Endodermal cell (in vitro differentiated cells): ENCODE measurements at regions not wholly inside any gene's neighbourhood (a gene's known extent, or its start where the extent isn't known, plus 50 kb on each side); places are given as distances from the start of the nearest gene placed in this dataset.

ENCODE experiments used
- DNase-seq: peaks from one replicate; pipeline ENCODE4 v3.0.0-alpha.2; 2017
- H3K27ac ChIP-seq: 2 replicates; pipeline ENCODE4 v1.5.1; 2013; ENCODE audit warnings: mild to moderate bottlenecking, low read depth, low read length, moderate library complexity
- H3K27me3 ChIP-seq: 2 replicates; pipeline ENCODE4 v1.6.1; 2013; ENCODE audit warnings: mild to moderate bottlenecking, low read length, moderate library complexity; ENCODE audit not compliant: insufficient read depth, control insufficient read depth, poor library complexity, severe bottlenecking
- H3K36me3 ChIP-seq: 2 replicates; pipeline ENCODE4 v1.7.0; 2013; ENCODE audit warnings: mild to moderate bottlenecking, low read length, moderate library complexity; ENCODE audit not compliant: control insufficient read depth, insufficient read depth
- H3K4me1 ChIP-seq: one replicate; pipeline ENCODE4 v1.7.0; 2013; ENCODE audit warnings: low read length; ENCODE audit not compliant: control insufficient read depth, insufficient read depth
- H3K4me3 ChIP-seq: 2 replicates; pipeline ENCODE4 v1.5.1; 2013; ENCODE audit warnings: mild to moderate bottlenecking, low read length, moderate library complexity
- H3K9ac ChIP-seq: 2 replicates; pipeline ENCODE4 v1.6.1; 2013; ENCODE audit warnings: mild to moderate bottlenecking, low read length, moderate library complexity; ENCODE audit not compliant: poor library complexity, severe bottlenecking; ENCODE audit errors: extremely low read depth
- H3K9me3 ChIP-seq: 2 replicates; pipeline ENCODE4 v1.6.1; 2013; ENCODE audit warnings: mild to moderate bottlenecking, low read length, moderate library complexity; ENCODE audit not compliant: control insufficient read depth
- H3K27ac Mint-ChIP-seq: 2 replicates; pipeline ENCODE4 v1.8.0; 2020; ENCODE audit warnings: mixed read lengths
- H3K27me3 Mint-ChIP-seq: 2 replicates; pipeline ENCODE4 v1.8.0; 2021; ENCODE audit warnings: mild to moderate bottlenecking, mixed read lengths; ENCODE audit not compliant: insufficient read depth
- H3K36me3 Mint-ChIP-seq: 2 replicates; pipeline ENCODE4 v1.8.0; 2020; ENCODE audit warnings: low read depth, mixed read lengths
- H3K4me1 Mint-ChIP-seq: 2 replicates; pipeline ENCODE4 v1.8.0; 2020; ENCODE audit warnings: mixed read lengths
- H3K4me3 Mint-ChIP-seq: 2 replicates; pipeline ENCODE4 v1.8.0; 2020; ENCODE audit warnings: mild to moderate bottlenecking, moderate library complexity, mixed read lengths
- H3K9me3 Mint-ChIP-seq: 2 replicates; pipeline ENCODE4 v1.8.0; 2020; ENCODE audit warnings: mild to moderate bottlenecking, mixed read lengths
- CTCF ChIP-seq: fragments of 200-600 bp; sonication (generic); conservative IDR thresholded peaks from 2 replicates; pipeline ENCODE4 v1.5.0; 2021; ENCODE audit warnings: antibody characterized with exemption, mild to moderate bottlenecking
- WGBS, 2 experiments: methylation state at CpG; one replicate each; pipeline versions ENCODE4 v1.1.5 to v1.1.7; 2013; ENCODE audit warnings: missing lambda C conversion rate in 2 of 2, mixed read lengths in 1 of 2; ENCODE audit not compliant: insufficient coverage in 1 of 2, insufficient read length in 1 of 2; 5-methylcytosine and 5-hydroxymethylcytosine counted together

GRCh38 chr2:176991411-176991810 is 221.2 kb upstream of the HNRNPA3 start:
- Mint-ChIP-seq H3K36me3 (no peaks in the 10 kb centered on the region), H3K27me3 (peaks cover 25% of the 10 kb centered on the region), H3K9me3 (peaks cover 2% of the 10 kb centered on the region), H3K4me1 (no peaks in the 10 kb centered on the region), H3K27ac (no peak overlapping the region), H3K4me3 (no peak overlapping the region)
- TF ChIP-seq CTCF = no peak
- no peak overlapping the region for H3K27ac ChIP-seq
- H3K27me3 ChIP-seq = peaks cover 4% of the 10 kb centered on the region
- no peaks in the 10 kb centered on the region for H3K4me1 ChIP-seq
- no peak overlapping the region for H3K4me3 ChIP-seq
- no peaks in the 10 kb centered on the region for H3K36me3 ChIP-seq
- no peak for DNase-seq
- WGBS, 2 experiments = 89 to 100% methylated on average over 1 of the region's 1 CpG
- H3K9ac ChIP-seq = no peak overlapping the region
- peaks cover 3% of the 10 kb centered on the region for H3K9me3 ChIP-seq

- Histone ChIP-seq H3K9me3 (peaks cover 7% of the 10 kb centered on the region), H3K4me1 (peaks cover 9% of the 10 kb centered on the region), H3K27ac (no peak overlapping the region), H3K27me3 (no peaks in the 10 kb centered on the region), H3K4me3 (no peak overlapping the region), H3K36me3 (no peaks in the 10 kb centered on the region), H3K9ac (no peak overlapping the region)
- Mint-ChIP-seq H3K27ac (no peak overlapping the region), H3K4me3 (no peak overlapping the region), H3K36me3 (no peaks in the 10 kb centered on the region), H3K4me1 (peaks cover 17% of the 10 kb centered on the region), H3K27me3 (peaks cover 14% of the 10 kb centered on the region), H3K9me3 (peaks cover 2% of the 10 kb centered on the region)
- DNase-seq = no peak
- 93 to 96% methylated on average over 5 of the region's 5 CpGs for WGBS, 2 experiments
- TF ChIP-seq CTCF = no peak
Observed at GRCh38 chr2:176997074-176997791, 215.4 kb upstream of the HNRNPA3 start.

GRCh38 chr2:176997792-176998169 is 214.8 kb upstream of the HNRNPA3 start:
- no peak overlapping the region for H3K4me3 ChIP-seq
- H3K4me1 ChIP-seq = peaks cover 9% of the 10 kb centered on the region
- Mint-ChIP-seq H3K4me3 (no peak overlapping the region), H3K9me3 (peaks cover 2% of the 10 kb centered on the region), H3K4me1 (peaks cover 17% of the 10 kb centered on the region), H3K27ac (no peak overlapping the region), H3K27me3 (peaks cover 16% of the 10 kb centered on the region), H3K36me3 (no peaks in the 10 kb centered on the region)
- H3K36me3 ChIP-seq = no peaks in the 10 kb centered on the region
- no peaks in the 10 kb centered on the region for H3K27me3 ChIP-seq
- 98 to 100% methylated on average over 1 of the region's 1 CpG for WGBS, 2 experiments
- TF ChIP-seq CTCF = no peak
- no peak for DNase-seq
- peaks cover 8% of the 10 kb centered on the region for H3K9me3 ChIP-seq
- H3K9ac ChIP-seq = no peak overlapping the region
- no peak overlapping the region for H3K27ac ChIP-seq
